H9 (cell line): ENCODE measurements at regions not wholly inside any gene's neighbourhood (a gene's known extent, or its start where the extent isn't known, plus 50 kb on each side); places are given as distances from the start of the nearest gene placed in this dataset.

Experiments
- DNase-seq: peaks from one replicate; pipeline ENCODE4 v3.0.0-alpha.2; 2017
- H2AFZ ChIP-seq: one replicate; pipeline ENCODE4 v1.6.1; 2013; ENCODE audit warnings: mild to moderate bottlenecking, low read length, control low read depth, moderate library complexity
- H2AK5ac ChIP-seq: 2 replicates; pipeline ENCODE4 v1.6.1; 2013; ENCODE audit warnings: low read length, control low read depth, mixed read lengths; ENCODE audit not compliant: insufficient read length
- H2BK120ac ChIP-seq: one replicate; pipeline ENCODE4 v1.6.1; 2013; ENCODE audit warnings: low read depth, mild to moderate bottlenecking, low read length, control low read depth, inconsistent platforms; ENCODE audit not compliant: poor library complexity, severe bottlenecking
- H2BK12ac ChIP-seq: 2 replicates; pipeline ENCODE4 v1.6.1; 2013; ENCODE audit warnings: low read length, control low read depth, mixed read lengths, low read depth; ENCODE audit not compliant: insufficient read length
- H2BK15ac ChIP-seq: 2 replicates; pipeline ENCODE4 v1.6.1; 2013; ENCODE audit warnings: low read depth, low read length, control low read depth
- H2BK20ac ChIP-seq: one replicate; pipeline ENCODE4 v1.6.1; 2013; ENCODE audit warnings: low read depth, mild to moderate bottlenecking, low read length, control low read depth, inconsistent platforms; ENCODE audit not compliant: poor library complexity, severe bottlenecking
- H2BK5ac ChIP-seq: 2 replicates; pipeline ENCODE4 v1.6.1; 2013; ENCODE audit warnings: low read length, control low read depth, mixed read lengths; ENCODE audit not compliant: insufficient read length
- H3K14ac ChIP-seq: 2 replicates; pipeline ENCODE4 v1.6.1; 2013; ENCODE audit warnings: low read length, control low read depth; ENCODE audit not compliant: insufficient read depth
- H3K18ac ChIP-seq: 2 replicates; pipeline ENCODE4 v1.6.1; 2013; ENCODE audit warnings: low read depth, mild to moderate bottlenecking, mixed read lengths, low read length, control low read depth; ENCODE audit not compliant: insufficient read length
- H3K23ac ChIP-seq: 2 replicates; pipeline ENCODE4 v1.6.1; 2013; ENCODE audit warnings: low read length, control low read depth, mixed read lengths, low read depth; ENCODE audit not compliant: insufficient read length
- H3K23me2 ChIP-seq: 2 replicates; pipeline ENCODE4 v1.6.1; 2013; ENCODE audit warnings: low read depth, mild to moderate bottlenecking, mixed read lengths, low read length, control low read depth; ENCODE audit not compliant: insufficient read length, poor library complexity, severe bottlenecking
- H3K27ac ChIP-seq: 2 replicates; pipeline ENCODE4 v1.5.1; 2013; ENCODE audit warnings: low read length, control low read depth, mixed read lengths, low read depth; ENCODE audit not compliant: insufficient read length
- H3K27me3 ChIP-seq: 2 replicates; pipeline ENCODE4 v1.6.1; 2013; ENCODE audit warnings: low read length, control low read depth, inconsistent platforms; ENCODE audit not compliant: insufficient read depth
- H3K4ac ChIP-seq: 2 replicates; pipeline ENCODE4 v1.6.1; 2013; ENCODE audit warnings: low read depth, mild to moderate bottlenecking, control low read depth, inconsistent platforms, low read length, moderate library complexity
- H3K4me1 ChIP-seq: 2 replicates; pipeline ENCODE4 v1.6.1; 2013; ENCODE audit warnings: low read length, control low read depth, inconsistent platforms; ENCODE audit not compliant: insufficient read depth
- H3K4me2 ChIP-seq: 2 replicates; pipeline ENCODE4 v1.6.1; 2013; ENCODE audit warnings: low read length, control low read depth, mixed read lengths; ENCODE audit not compliant: insufficient read length, insufficient read depth
- H3K56ac ChIP-seq: 2 replicates; pipeline ENCODE4 v1.6.1; 2013; ENCODE audit warnings: low read depth, mild to moderate bottlenecking, mixed read lengths, low read length, control low read depth; ENCODE audit not compliant: insufficient read length
- H3K79me1 ChIP-seq: 2 replicates; pipeline ENCODE4 v1.6.1; 2013; ENCODE audit warnings: low read depth, mild to moderate bottlenecking, moderate library complexity, low read length, control low read depth, inconsistent platforms; ENCODE audit not compliant: insufficient read depth, poor library complexity, severe bottlenecking
- H3K79me2 ChIP-seq: 2 replicates; pipeline ENCODE4 v1.6.1; 2013; ENCODE audit warnings: low read length, control low read depth, inconsistent platforms; ENCODE audit not compliant: insufficient read depth
- H3K9ac ChIP-seq: 2 replicates; pipeline ENCODE4 v1.6.1; 2013; ENCODE audit warnings: low read length, control low read depth, mixed read lengths; ENCODE audit not compliant: insufficient read length; ENCODE audit errors: extremely low read depth
- H3K9me3 ChIP-seq: one replicate; pipeline ENCODE4 v1.6.1; 2013; ENCODE audit warnings: low read depth, low read length, inconsistent platforms; ENCODE audit not compliant: control insufficient read depth
- H3T11ph ChIP-seq: one replicate; pipeline ENCODE4 v1.6.1; 2013; ENCODE audit warnings: mild to moderate bottlenecking, low read length, control low read depth, inconsistent platforms
- H4K20me1 ChIP-seq: one replicate; pipeline ENCODE4 v1.6.1; 2013; ENCODE audit not compliant: control insufficient read depth, insufficient read length, insufficient read depth
- H4K5ac ChIP-seq: 2 replicates; pipeline ENCODE4 v1.6.1; 2013; ENCODE audit warnings: low read depth, mild to moderate bottlenecking, mixed read lengths, low read length, control low read depth; ENCODE audit not compliant: insufficient read length
- H4K8ac ChIP-seq: replicated peaks from 2 replicates; pipeline ENCODE4 v1.6.1; 2013; ENCODE audit warnings: low read length, control low read depth, mixed read lengths, low read depth; ENCODE audit not compliant: insufficient read length
- H4K91ac ChIP-seq: 2 replicates; pipeline ENCODE4 v1.6.1; 2013; ENCODE audit warnings: low read depth, mild to moderate bottlenecking, moderate library complexity, mixed read lengths, low read length, control low read depth; ENCODE audit not compliant: insufficient read length
- H3K27ac Mint-ChIP-seq, 3 experiments: 2 replicates in 2 of 3; 3 replicates in 1 of 3; pipeline ENCODE4 v1.8.0; 2020 to 2021; ENCODE audit warnings: mixed read lengths in 3 of 3, mild to moderate bottlenecking in 1 of 3, moderate library complexity in 1 of 3
- H3K27me3 Mint-ChIP-seq: 2 replicates; pipeline ENCODE4 v1.8.0; 2021; ENCODE audit warnings: low read depth, mild to moderate bottlenecking, moderate library complexity, mixed read lengths
- H3K36me3 Mint-ChIP-seq, 3 experiments: 2 replicates in 2 of 3; 3 replicates in 1 of 3; pipeline ENCODE4 v1.8.0; 2020 to 2021; ENCODE audit warnings: low read depth in 3 of 3, mixed read lengths in 3 of 3; ENCODE audit not compliant: insufficient read depth in 1 of 3
- H3K4me1 Mint-ChIP-seq, 2 experiments: 2 replicates each; pipeline ENCODE4 v1.8.0; 2020; ENCODE audit warnings: mixed read lengths in 2 of 2
- H3K4me3 Mint-ChIP-seq, 2 experiments: 2 replicates in 1 of 2; 3 replicates in 1 of 2; pipeline ENCODE4 v1.8.0; 2020 to 2021; ENCODE audit warnings: mild to moderate bottlenecking in 2 of 2, mixed read lengths in 2 of 2, moderate library complexity in 1 of 2
- H3K9me3 Mint-ChIP-seq, 2 experiments: 2 replicates in 1 of 2; 3 replicates in 1 of 2; pipeline ENCODE4 v1.8.0; 2020; ENCODE audit warnings: mild to moderate bottlenecking in 2 of 2, mixed read lengths in 2 of 2, moderate library complexity in 1 of 2
- WGBS: extraction: QIAGEN DNeasy Blood & Tissue Kit; methylation state at CpG from one replicate; pipeline ENCODE4 v1.1.7; 2013; ENCODE audit warnings: missing lambda C conversion rate, low lambda C conversion rate, mixed read lengths; ENCODE audit not compliant: insufficient read length; ENCODE audit errors: extremely low coverage; 5-methylcytosine and 5-hydroxymethylcytosine counted together
- TF ChIP-seq, protein P1 (sequence below): fragments of 200-600 bp; sonication (generic); conservative IDR thresholded peaks from 3 replicates; pipeline ENCODE4 v1.8.0; 2021; ENCODE audit warnings: antibody characterized with exemption, mild to moderate bottlenecking

DNA sequence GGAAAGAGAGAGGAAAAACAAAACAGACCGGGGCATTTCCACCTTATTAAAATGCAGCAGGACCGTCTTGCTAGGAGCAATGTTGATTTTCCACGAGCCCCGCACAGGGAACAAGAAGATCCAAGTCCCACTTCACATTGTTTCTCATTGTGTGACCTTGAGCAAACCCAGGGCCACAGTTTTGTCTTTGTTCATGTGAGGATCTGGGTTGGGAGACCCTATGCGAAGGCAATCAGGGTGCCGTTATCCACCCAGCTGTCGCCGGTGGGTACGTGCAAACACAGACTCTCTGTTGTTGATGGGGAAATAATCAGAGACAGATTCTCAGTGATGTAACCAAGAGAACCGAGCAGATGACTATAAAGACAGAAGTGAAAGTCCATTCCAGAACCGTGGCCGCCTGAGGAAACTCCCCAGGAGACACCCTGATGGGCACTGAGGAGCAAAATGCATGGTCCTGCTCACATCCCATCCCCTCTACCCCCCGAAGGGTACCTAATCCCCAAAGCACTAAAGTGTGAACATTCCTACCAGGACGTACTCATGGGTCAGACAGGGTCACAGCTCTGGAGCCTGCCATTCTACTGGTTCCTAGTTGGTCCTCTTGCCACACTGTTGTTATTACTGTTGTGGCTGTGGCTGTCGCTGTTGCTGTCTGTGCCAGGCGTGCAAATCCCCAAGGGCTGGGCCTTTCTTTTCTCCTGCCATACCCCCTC, 102.7 kb upstream of the RBPJ start:
- Histone ChIP-seq H2BK120ac (no peak overlapping the region), H2BK20ac (no peak overlapping the region), H3K4me2 (no peak overlapping the region), H3K23me2 (no peaks in the 10 kb centered on the region), H3K23ac (no peak overlapping the region), H3K4ac (no peak overlapping the region), H3K4me1 (no peaks in the 10 kb centered on the region), H2AK5ac (no peak overlapping the region), H4K8ac (no peak overlapping the region), H3K27me3 (no peaks in the 10 kb centered on the region), H2AFZ (no peak overlapping the region), H4K91ac (no peak overlapping the region), H2BK5ac (no peak overlapping the region), H4K5ac (no peak overlapping the region), H3T11ph (no peak overlapping the region), H3K79me2 (no peaks in the 10 kb centered on the region), H3K79me1 (no peaks in the 10 kb centered on the region), H3K14ac (no peak overlapping the region), H2BK15ac (no peak overlapping the region), H2BK12ac (no peak overlapping the region), H4K20me1 (no peaks in the 10 kb centered on the region), H3K9ac (no peak overlapping the region), H3K27ac (no peak overlapping the region), H3K56ac (no peak overlapping the region), H3K18ac (no peak overlapping the region), H3K9me3 (no peaks in the 10 kb centered on the region)
- H3K27me3 Mint-ChIP-seq = peaks cover 9% of the 10 kb centered on the region
- WGBS = no CpG with 5 or more reads among the region's 16 CpGs
- H3K36me3 Mint-ChIP-seq = no peaks in the 10 kb centered on the region
- peaks cover 11 to 17% of the 10 kb centered on the region in 2 experiments; a peak in 3 of 4 replicates for H3K4me1 Mint-ChIP-seq
- TF ChIP-seq, protein P1, sequence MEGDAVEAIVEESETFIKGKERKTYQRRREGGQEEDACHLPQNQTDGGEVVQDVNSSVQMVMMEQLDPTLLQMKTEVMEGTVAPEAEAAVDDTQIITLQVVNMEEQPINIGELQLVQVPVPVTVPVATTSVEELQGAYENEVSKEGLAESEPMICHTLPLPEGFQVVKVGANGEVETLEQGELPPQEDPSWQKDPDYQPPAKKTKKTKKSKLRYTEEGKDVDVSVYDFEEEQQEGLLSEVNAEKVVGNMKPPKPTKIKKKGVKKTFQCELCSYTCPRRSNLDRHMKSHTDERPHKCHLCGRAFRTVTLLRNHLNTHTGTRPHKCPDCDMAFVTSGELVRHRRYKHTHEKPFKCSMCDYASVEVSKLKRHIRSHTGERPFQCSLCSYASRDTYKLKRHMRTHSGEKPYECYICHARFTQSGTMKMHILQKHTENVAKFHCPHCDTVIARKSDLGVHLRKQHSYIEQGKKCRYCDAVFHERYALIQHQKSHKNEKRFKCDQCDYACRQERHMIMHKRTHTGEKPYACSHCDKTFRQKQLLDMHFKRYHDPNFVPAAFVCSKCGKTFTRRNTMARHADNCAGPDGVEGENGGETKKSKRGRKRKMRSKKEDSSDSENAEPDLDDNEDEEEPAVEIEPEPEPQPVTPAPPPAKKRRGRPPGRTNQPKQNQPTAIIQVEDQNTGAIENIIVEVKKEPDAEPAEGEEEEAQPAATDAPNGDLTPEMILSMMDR = no peak
- DNase-seq = no peak
- H3K4me3 Mint-ChIP-seq = no peak overlapping the region
- H3K27ac Mint-ChIP-seq = no peak overlapping the region
- H3K9me3 Mint-ChIP-seq = no peaks in the 10 kb centered on the region
